Spleen (tissue), 7 donors: ENCODE measurements at regions not wholly inside any gene's neighbourhood (a gene's known extent, or its start where the extent isn't known, plus 50 kb on each side); places are given as distances from the start of the nearest gene placed in this dataset.

Source experiments
- CTCF ChIP-seq, 11 experiments: fragments of 200-600 bp in 7 of 11; fragments of 450-650 bp in 4 of 11; sonication (generic) in 4 of 11; IDR thresholded peaks in 8 of 11; conservative IDR thresholded peaks in 3 of 11; 1 replicate in 7 of 11; 2 replicates in 4 of 11; pipeline versions ENCODE4 v1.4.0 to v1.8.0; 2016 to 2021; ENCODE audit warnings: antibody characterized with exemption in 11 of 11, inconsistent platforms in 4 of 11, mild to moderate bottlenecking in 1 of 11
- POLR2AphosphoS5 ChIP-seq, 3 donors: sonication (generic); formaldehyde crosslinking; IDR thresholded peaks; one replicate each; pipeline ENCODE4 v1.5.1; 2017; ENCODE audit warnings: antibody characterized with exemption in 3 of 3
- donor health status: DM: no; HTN: no; CAD: no; lungs with moderate emphysema.
- donor health status: DM: no; HTN: no; CAD: no.
- donor health status: DM: no; HTN: no; CAD: no.

- no peak for TF ChIP-seq POLR2AphosphoS5 (IDR thresholded peaks at IDR 0.05)
- no peak for TF ChIP-seq CTCF (IDR thresholded peaks at IDR 0.05 in 8 of 11, conservative IDR thresholded peaks at IDR 0.05 in 3 of 11)
Measured at GRCh38 chr1:177646757-177647730, 322.8 kb downstream of the SEC16B start.
